ENCODE measurements at regions not wholly inside any gene's neighbourhood (a gene's known extent, or its start where the extent isn't known, plus 50 kb on each side); places are given as distances from the start of the nearest gene placed in this dataset.

DNA sequence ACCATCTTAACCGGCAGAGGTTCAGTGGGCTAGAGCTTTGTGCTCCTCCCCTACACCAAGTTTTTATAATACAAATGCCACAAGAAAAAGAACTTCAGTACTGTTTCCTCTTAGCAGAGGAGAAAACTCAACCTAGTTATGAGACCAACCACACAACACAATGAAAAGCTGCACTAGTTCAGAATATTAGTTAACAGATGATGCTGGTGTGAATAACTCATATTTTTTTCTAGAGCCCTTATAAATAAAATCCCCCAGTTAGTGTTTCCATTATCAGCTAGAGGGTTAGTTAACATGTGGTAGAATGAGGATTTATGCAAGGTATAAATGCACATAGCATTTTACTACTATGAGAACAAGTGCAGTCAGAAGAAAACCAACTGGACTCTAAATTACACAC is 61.9 kb upstream of the AMN1 start:
- Mint-ChIP-seq H3K27ac (no peak overlapping the region), H3K9me3 (peaks cover 17% of the 10 kb centered on the region), H3K4me3 (no peak overlapping the region), H3K36me3 (ENCODE audit: low read depth) (no peaks in the 10 kb centered on the region), H3K4me1 (no peaks in the 10 kb centered on the region), H3K27me3 (ENCODE audit: insufficient read depth) (no peaks in the 10 kb centered on the region)
- no peak overlapping the region for H3K27ac ChIP-seq (ENCODE audit: low read depth, low read length)
- DNase-seq: no peak
- TF ChIP-seq, protein P1, sequence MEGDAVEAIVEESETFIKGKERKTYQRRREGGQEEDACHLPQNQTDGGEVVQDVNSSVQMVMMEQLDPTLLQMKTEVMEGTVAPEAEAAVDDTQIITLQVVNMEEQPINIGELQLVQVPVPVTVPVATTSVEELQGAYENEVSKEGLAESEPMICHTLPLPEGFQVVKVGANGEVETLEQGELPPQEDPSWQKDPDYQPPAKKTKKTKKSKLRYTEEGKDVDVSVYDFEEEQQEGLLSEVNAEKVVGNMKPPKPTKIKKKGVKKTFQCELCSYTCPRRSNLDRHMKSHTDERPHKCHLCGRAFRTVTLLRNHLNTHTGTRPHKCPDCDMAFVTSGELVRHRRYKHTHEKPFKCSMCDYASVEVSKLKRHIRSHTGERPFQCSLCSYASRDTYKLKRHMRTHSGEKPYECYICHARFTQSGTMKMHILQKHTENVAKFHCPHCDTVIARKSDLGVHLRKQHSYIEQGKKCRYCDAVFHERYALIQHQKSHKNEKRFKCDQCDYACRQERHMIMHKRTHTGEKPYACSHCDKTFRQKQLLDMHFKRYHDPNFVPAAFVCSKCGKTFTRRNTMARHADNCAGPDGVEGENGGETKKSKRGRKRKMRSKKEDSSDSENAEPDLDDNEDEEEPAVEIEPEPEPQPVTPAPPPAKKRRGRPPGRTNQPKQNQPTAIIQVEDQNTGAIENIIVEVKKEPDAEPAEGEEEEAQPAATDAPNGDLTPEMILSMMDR (conservative IDR thresholded peaks at IDR 0.05): no peak
- H3K9ac ChIP-seq (ENCODE audit: extremely low read depth, low read length, poor library complexity, severe bottlenecking): no peak overlapping the region
- H3K4me1 ChIP-seq (ENCODE audit: control insufficient read depth, insufficient read depth, low read length): no peaks in the 10 kb centered on the region
- no peaks in the 10 kb centered on the region for H3K36me3 ChIP-seq (ENCODE audit: control insufficient read depth, insufficient read depth, low read length)
- 0% methylated on average over 1 of the region's 1 CpG; no CpG with 5 or more reads in 1 of the 2 experiments for whole genome bisulfite sequencing, 2 experiments (ENCODE audit: insufficient coverage in 1 of 2, insufficient read length in 1 of 2)
- H3K4me3 ChIP-seq (ENCODE audit: low read length): no peak overlapping the region
- no peaks in the 10 kb centered on the region for H3K27me3 ChIP-seq (ENCODE audit: control insufficient read depth, insufficient read depth, low read length, poor library complexity, severe bottlenecking)
- H3K9me3 ChIP-seq (ENCODE audit: control insufficient read depth, low read length): no peaks in the 10 kb centered on the region

DNA sequence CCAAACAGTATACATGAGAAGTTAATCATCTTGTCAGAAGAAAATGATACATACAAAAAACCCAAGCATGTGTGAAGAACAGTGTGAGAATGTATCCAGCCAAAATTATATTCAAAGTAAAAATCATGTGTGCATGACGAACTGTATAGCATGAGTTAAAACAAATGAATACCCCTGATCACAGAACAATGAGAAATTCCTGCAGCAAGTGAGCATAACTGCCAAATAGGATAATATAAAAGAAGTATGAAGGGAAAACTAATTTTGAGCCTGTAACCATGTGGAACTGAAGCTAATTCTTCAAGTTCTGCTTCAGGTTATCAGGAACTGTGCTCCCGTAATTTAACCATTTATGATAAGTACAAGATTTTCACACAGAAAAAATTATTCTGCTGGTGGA is 56.5 kb upstream of the AMN1 start:
- Histone ChIP-seq H3K4me3 (ENCODE audit: low read length) (no peak overlapping the region), H3K27ac (ENCODE audit: low read depth, low read length) (no peak overlapping the region), H3K9ac (ENCODE audit: extremely low read depth, low read length, poor library complexity, severe bottlenecking) (no peak overlapping the region), H3K27me3 (ENCODE audit: control insufficient read depth, insufficient read depth, low read length, poor library complexity, severe bottlenecking) (no peaks in the 10 kb centered on the region), H3K9me3 (ENCODE audit: control insufficient read depth, low read length) (no peaks in the 10 kb centered on the region), H3K4me1 (ENCODE audit: control insufficient read depth, insufficient read depth, low read length) (no peaks in the 10 kb centered on the region), H3K36me3 (ENCODE audit: control insufficient read depth, insufficient read depth, low read length) (no peaks in the 10 kb centered on the region)
- Mint-ChIP-seq H3K27ac (no peak overlapping the region), H3K4me1 (no peaks in the 10 kb centered on the region), H3K9me3 (peaks cover 7% of the 10 kb centered on the region), H3K36me3 (ENCODE audit: low read depth) (no peaks in the 10 kb centered on the region), H3K4me3 (no peak overlapping the region), H3K27me3 (ENCODE audit: insufficient read depth) (no peaks in the 10 kb centered on the region)
- TF ChIP-seq, protein P1 (conservative IDR thresholded peaks at IDR 0.05): no peak
- 100% methylated on average over 2 of the region's 2 CpGs for WGBS, 2 experiments (ENCODE audit: insufficient coverage in 1 of 2, insufficient read length in 1 of 2)
- DNase-seq: no peak

DNA sequence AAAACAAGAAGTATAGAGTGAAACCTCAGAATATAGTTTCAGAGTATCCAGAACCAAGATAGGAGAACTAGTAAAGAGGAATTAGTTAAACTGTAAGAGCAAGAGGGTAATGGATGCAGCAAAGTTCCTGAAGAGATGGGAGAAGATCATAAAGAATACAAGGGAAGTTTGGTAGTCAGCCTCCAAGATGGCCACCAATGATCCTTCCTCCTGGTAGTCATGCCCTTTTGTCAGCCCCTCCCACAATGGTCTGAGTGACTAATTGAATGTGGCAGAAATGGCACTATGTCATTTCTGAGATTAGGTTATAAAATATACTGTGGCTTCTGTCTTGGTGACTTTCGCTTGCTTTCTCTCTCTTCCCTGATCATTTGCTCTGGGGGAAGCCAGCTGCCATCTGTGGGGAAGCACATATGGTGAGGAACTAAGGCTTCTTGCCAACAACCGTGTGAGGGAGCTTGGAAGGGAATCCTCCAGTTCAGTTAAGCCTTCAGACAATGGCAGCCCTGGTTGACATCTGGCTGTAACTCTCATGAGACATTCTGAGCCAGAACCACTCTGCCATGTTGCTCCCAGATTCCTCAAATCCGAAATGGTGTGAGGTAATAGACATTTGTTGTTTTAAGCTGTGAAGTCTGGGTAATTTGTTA is 55.3 kb upstream of the AMN1 start:
- H3K36me3 Mint-ChIP-seq (ENCODE audit: low read depth): no peaks in the 10 kb centered on the region
- no peak for DNase-seq
- H3K4me3 Mint-ChIP-seq: no peak overlapping the region
- Histone ChIP-seq H3K4me1 (ENCODE audit: control insufficient read depth, insufficient read depth, low read length) (peaks cover 4% of the 10 kb centered on the region), H3K4me3 (ENCODE audit: low read length) (no peak overlapping the region), H3K9me3 (ENCODE audit: control insufficient read depth, low read length) (no peaks in the 10 kb centered on the region), H3K36me3 (ENCODE audit: control insufficient read depth, insufficient read depth, low read length) (no peaks in the 10 kb centered on the region), H3K9ac (ENCODE audit: extremely low read depth, low read length, poor library complexity, severe bottlenecking) (no peak overlapping the region), H3K27me3 (ENCODE audit: control insufficient read depth, insufficient read depth, low read length, poor library complexity, severe bottlenecking) (no peaks in the 10 kb centered on the region), H3K27ac (ENCODE audit: low read depth, low read length) (no peak overlapping the region)
- no peak overlapping the region for H3K27ac Mint-ChIP-seq
- WGBS, 2 experiments (ENCODE audit: insufficient coverage in 1 of 2, insufficient read length in 1 of 2): 88 to 100% methylated on average over 1 to 3 of the region's 3 CpGs
- TF ChIP-seq, protein P1 (conservative IDR thresholded peaks at IDR 0.05): no peak
- peaks cover 5% of the 10 kb centered on the region for H3K4me1 Mint-ChIP-seq
- H3K9me3 Mint-ChIP-seq: peaks cover 7% of the 10 kb centered on the region
- H3K27me3 Mint-ChIP-seq (ENCODE audit: insufficient read depth): no peaks in the 10 kb centered on the region
